HEK293 (cell line): ENCODE measurements at regions not wholly inside any gene's neighbourhood (a gene's known extent, or its start where the extent isn't known, plus 50 kb on each side); places are given as distances from the start of the nearest gene placed in this dataset.
A peak's percentile ranks its signal among the peaks of the same experiment; 100 is the strongest.

Experiments used
- CTCF ChIA-PET: fragments of 350-600 bp; formaldehyde crosslinking; extraction: SDS; loops from one replicate; lab custom pipeline; 2021; ENCODE audit warnings: antibody characterized with exemption; lab: Yijun Ruan, JAX
- POLR2A ChIA-PET: fragments of 300-600 bp; formaldehyde crosslinking; extraction: SDS; loops from one replicate; lab custom pipeline; 2020; ENCODE audit warnings: antibody characterized with exemption, inconsistent platforms; lab: Yijun Ruan, JAX
- H3K27ac ChIP-seq: fragments of 200-500 bp; sonication (Bioruptor generic); 2 replicates; pipeline ENCODE4 v1.5.1; 2014; ENCODE audit warnings: low read depth, low read length, control low read depth, inconsistent platforms; ENCODE audit errors: extremely low read depth
- H3K36me3 ChIP-seq, 2 experiments: fragments of 200-500 bp in 1 of 2; sonication (Bioruptor generic) in 1 of 2; 1 replicate in 1 of 2; 2 replicates in 1 of 2; pipeline ENCODE4 v1.5.1; 2014 to 2017; ENCODE audit warnings: inconsistent platforms in 2 of 2, low read length in 2 of 2; ENCODE audit not compliant: control insufficient read depth in 2 of 2, insufficient read depth in 1 of 2
- H3K4me1 ChIP-seq: fragments of 200-500 bp; sonication (Bioruptor generic); 2 replicates; pipeline ENCODE4 v1.5.1; 2014; ENCODE audit warnings: mild to moderate bottlenecking, low read length, inconsistent platforms; ENCODE audit not compliant: control insufficient read depth, insufficient read depth
- H3K4me3 ChIP-seq: 2 replicates; pipeline ENCODE4 v1.5.1; 2011; ENCODE audit warnings: low read depth, mild to moderate bottlenecking, control low read depth, low read length, moderate library complexity
- H3K9me3 ChIP-seq: fragments of 200-500 bp; sonication (Bioruptor generic); 2 replicates; pipeline ENCODE4 v1.5.1; 2014; ENCODE audit warnings: low read depth, low read length, inconsistent platforms; ENCODE audit not compliant: control insufficient read depth, insufficient read depth
- EGR2 ChIP-seq: fragments of 450-650 bp; formaldehyde crosslinking; IDR thresholded peaks from 2 replicates; pipeline ENCODE4 v1.5.1; 2016; ENCODE audit warnings: low read depth, missing biosample characterization, missing genetic modification characterization
- SETDB1 ChIP-seq: IDR thresholded peaks from one replicate; pipeline ENCODE4 v1.6.1; 2017; ENCODE audit warnings: mild to moderate bottlenecking, low read length, moderate library complexity, mixed read lengths; ENCODE audit not compliant: insufficient read length
- SP2 ChIP-seq: fragments of 450-650 bp; formaldehyde crosslinking; IDR thresholded peaks from 2 replicates; pipeline ENCODE4 v1.5.1; 2016; ENCODE audit warnings: missing biosample characterization, missing genetic modification characterization
- TRIM28 ChIP-seq: IDR thresholded peaks from 2 replicates; pipeline ENCODE4 v1.6.1; 2011; ENCODE audit warnings: low read length, control low read depth, borderline replicate concordance
- ZBTB20 ChIP-seq: fragments of 450-650 bp; formaldehyde crosslinking; IDR thresholded peaks from 2 replicates; pipeline ENCODE4 v1.5.1; 2016; ENCODE audit warnings: missing biosample characterization, missing genetic modification characterization
- ZBTB48 ChIP-seq: fragments of 450-650 bp; formaldehyde crosslinking; IDR thresholded peaks from 2 replicates; pipeline ENCODE4 v1.5.1; 2016; ENCODE audit warnings: missing biosample characterization, missing genetic modification characterization
- ZBTB8A ChIP-seq: fragments of 450-650 bp; formaldehyde crosslinking; IDR thresholded peaks from 2 replicates; pipeline ENCODE4 v1.5.1; 2016; ENCODE audit warnings: missing biosample characterization, missing genetic modification characterization
- ZFHX2 ChIP-seq: fragments of 450-650 bp; formaldehyde crosslinking; conservative IDR thresholded peaks from 2 replicates; pipeline ENCODE4 v1.5.1; 2016; ENCODE audit warnings: missing biosample characterization, missing genetic modification characterization
- ZNF112 ChIP-seq: fragments of 450-650 bp; formaldehyde crosslinking; IDR thresholded peaks from 2 replicates; pipeline ENCODE4 v1.5.0; 2017; ENCODE audit warnings: missing biosample characterization, missing genetic modification characterization
- ZNF404 ChIP-seq: fragments of 450-650 bp; formaldehyde crosslinking; IDR thresholded peaks from 2 replicates; pipeline ENCODE4 v1.5.1; 2017; ENCODE audit warnings: missing biosample characterization, missing genetic modification characterization
- ZNF510 ChIP-seq: fragments of 450-650 bp; formaldehyde crosslinking; IDR thresholded peaks from 2 replicates; pipeline ENCODE4 v1.5.1; 2018; ENCODE audit warnings: mild to moderate bottlenecking, missing genetic modification characterization, missing biosample characterization; ENCODE audit not compliant: insufficient replicate concordance
- ZNF521 ChIP-seq: fragments of 450-650 bp; formaldehyde crosslinking; IDR thresholded peaks from 2 replicates; pipeline ENCODE4 v1.5.1; 2017; ENCODE audit warnings: missing biosample characterization, mild to moderate bottlenecking, missing genetic modification characterization
- ZNF544 ChIP-seq: fragments of 450-650 bp; formaldehyde crosslinking; IDR thresholded peaks from 2 replicates; pipeline ENCODE4 v1.5.0; 2017; ENCODE audit warnings: missing biosample characterization, missing genetic modification characterization
- ZNF560 ChIP-seq: fragments of 450-650 bp; formaldehyde crosslinking; IDR thresholded peaks from 2 replicates; pipeline ENCODE4 v1.5.1; 2017; ENCODE audit warnings: missing biosample characterization, missing genetic modification characterization, borderline replicate concordance
- ZNF571 ChIP-seq: fragments of 450-650 bp; formaldehyde crosslinking; IDR thresholded peaks from 2 replicates; pipeline ENCODE4 v1.5.0; 2017; ENCODE audit warnings: missing biosample characterization, missing genetic modification characterization
- ZSCAN30 ChIP-seq: fragments of 450-650 bp; IDR thresholded peaks from 2 replicates; pipeline ENCODE4 v1.5.1; 2018; ENCODE audit warnings: missing biosample characterization, mild to moderate bottlenecking, missing genetic modification characterization, moderate library complexity
- TF ChIP-seq, protein P1 (sequence below): fragments of 450-650 bp; formaldehyde crosslinking; IDR thresholded peaks from 2 replicates; pipeline ENCODE4 v1.5.1; 2016; ENCODE audit warnings: missing biosample characterization, missing genetic modification characterization
- TF ChIP-seq, protein P2 (sequence below): fragments of 450-650 bp; formaldehyde crosslinking; IDR thresholded peaks from 2 replicates; pipeline ENCODE4 v1.5.1; 2016; ENCODE audit warnings: missing biosample characterization, missing genetic modification characterization

DNA sequence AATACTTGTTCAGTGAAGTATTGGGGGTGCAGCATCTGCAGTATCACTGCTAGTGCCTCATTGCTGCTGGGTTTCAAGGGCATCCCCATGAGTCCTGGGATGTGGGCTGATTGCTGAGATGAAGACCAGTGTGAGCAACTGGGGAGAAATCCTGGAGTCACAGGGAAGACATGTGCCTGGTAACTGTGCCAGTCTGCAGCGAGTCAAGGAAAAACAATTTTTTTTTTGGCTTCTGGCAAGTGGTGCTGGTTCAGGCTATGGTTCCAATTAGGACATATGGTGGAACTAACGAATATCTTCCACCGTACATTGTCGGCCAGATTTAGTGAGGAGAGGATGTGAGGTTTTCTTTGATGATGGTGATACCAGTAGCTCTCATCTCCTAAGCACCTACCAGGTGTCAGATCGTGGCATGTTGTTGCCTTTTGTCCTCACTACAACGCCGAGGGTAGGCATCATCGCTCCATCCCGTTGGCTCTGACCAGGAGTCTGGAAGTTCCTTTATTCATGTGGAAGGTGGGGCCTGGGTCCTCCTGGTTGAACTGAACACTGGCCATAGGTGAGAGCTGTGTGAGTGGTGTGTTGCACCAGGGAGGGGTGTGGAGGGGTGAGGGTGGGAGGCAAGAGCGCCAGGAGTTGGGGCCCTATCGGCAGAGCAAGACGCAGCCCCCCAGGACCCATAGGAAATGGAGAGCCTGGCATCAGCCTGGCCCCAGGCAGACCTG lies 118.0 kb upstream of the HS6ST1 start (continued):
- no peak for TF ChIP-seq ZSCAN30 (tag by site-specific recombination)
- TF ChIP-seq, protein P1, sequence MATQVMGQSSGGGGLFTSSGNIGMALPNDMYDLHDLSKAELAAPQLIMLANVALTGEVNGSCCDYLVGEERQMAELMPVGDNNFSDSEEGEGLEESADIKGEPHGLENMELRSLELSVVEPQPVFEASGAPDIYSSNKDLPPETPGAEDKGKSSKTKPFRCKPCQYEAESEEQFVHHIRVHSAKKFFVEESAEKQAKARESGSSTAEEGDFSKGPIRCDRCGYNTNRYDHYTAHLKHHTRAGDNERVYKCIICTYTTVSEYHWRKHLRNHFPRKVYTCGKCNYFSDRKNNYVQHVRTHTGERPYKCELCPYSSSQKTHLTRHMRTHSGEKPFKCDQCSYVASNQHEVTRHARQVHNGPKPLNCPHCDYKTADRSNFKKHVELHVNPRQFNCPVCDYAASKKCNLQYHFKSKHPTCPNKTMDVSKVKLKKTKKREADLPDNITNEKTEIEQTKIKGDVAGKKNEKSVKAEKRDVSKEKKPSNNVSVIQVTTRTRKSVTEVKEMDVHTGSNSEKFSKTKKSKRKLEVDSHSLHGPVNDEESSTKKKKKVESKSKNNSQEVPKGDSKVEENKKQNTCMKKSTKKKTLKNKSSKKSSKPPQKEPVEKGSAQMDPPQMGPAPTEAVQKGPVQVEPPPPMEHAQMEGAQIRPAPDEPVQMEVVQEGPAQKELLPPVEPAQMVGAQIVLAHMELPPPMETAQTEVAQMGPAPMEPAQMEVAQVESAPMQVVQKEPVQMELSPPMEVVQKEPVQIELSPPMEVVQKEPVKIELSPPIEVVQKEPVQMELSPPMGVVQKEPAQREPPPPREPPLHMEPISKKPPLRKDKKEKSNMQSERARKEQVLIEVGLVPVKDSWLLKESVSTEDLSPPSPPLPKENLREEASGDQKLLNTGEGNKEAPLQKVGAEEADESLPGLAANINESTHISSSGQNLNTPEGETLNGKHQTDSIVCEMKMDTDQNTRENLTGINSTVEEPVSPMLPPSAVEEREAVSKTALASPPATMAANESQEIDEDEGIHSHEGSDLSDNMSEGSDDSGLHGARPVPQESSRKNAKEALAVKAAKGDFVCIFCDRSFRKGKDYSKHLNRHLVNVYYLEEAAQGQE (tag by site-specific recombination): no peak
- TF ChIP-seq ZNF521: no peak
- TF ChIP-seq, protein P2, sequence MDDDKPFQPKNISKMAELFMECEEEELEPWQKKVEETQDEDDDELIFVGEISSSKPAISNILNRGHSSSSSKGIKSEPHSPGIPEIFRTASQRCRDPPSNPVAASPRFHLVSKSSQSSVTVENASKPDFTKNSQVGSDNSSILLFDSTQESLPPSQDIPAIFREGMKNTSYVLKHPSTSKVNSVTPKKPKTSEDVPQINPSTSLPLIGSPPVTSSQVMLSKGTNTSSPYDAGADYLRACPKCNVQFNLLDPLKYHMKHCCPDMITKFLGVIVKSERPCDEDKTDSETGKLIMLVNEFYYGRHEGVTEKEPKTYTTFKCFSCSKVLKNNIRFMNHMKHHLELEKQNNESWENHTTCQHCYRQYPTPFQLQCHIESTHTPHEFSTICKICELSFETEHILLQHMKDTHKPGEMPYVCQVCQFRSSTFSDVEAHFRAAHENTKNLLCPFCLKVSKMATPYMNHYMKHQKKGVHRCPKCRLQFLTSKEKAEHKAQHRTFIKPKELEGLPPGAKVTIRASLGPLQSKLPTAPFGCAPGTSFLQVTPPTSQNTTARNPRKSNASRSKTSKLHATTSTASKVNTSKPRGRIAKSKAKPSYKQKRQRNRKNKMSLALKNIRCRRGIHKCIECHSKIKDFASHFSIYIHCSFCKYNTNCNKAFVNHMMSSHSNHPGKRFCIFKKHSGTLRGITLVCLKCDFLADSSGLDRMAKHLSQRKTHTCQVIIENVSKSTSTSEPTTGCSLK (tag by site-specific recombination): no peak
- no peak for TF ChIP-seq ZNF112
- TF ChIP-seq ZBTB8A (tag by site-specific recombination): no peak
- no peak for TF ChIP-seq ZNF544

DNA sequence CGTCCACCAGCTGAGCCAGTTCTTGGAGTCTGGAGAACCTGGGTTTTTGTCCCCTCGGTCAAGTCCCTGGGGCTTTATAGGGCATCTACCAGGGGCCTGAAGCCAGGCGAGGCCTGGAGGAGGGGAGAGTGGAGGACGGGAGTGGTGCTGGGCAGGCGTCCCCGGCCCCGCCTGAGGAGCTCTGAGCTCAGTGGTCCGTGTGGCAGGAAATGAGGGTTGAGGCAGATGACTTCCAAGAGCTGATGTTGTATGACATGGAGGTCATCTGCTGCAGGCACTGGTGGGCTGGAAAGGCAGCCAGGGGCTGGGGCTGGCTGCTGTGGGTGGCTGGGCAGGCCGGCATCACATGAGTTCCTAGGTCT lies 118.5 kb upstream of the HS6ST1 start:
- no peaks in the 10 kb centered on the region for H3K36me3 ChIP-seq
- CTCF ChIA-PET: interaction anchor here (0.6 to 0.9 kb wide), 2 partner anchors 14 to 201 kb away, joined by 3 read pairs; no protein-coding TSS in a partner anchor
- POLR2A ChIA-PET: no interaction called here
- no peak overlapping the region for H3K27ac ChIP-seq
- H3K4me3 ChIP-seq: no peak overlapping the region
- H3K4me1 ChIP-seq: no peaks in the 10 kb centered on the region
- no peaks in the 10 kb centered on the region for H3K9me3 ChIP-seq
- TF ChIP-seq ZNF510 (tag by site-specific recombination): no peak
- TF ChIP-seq, all 188 proteins: peak for 0

DNA sequence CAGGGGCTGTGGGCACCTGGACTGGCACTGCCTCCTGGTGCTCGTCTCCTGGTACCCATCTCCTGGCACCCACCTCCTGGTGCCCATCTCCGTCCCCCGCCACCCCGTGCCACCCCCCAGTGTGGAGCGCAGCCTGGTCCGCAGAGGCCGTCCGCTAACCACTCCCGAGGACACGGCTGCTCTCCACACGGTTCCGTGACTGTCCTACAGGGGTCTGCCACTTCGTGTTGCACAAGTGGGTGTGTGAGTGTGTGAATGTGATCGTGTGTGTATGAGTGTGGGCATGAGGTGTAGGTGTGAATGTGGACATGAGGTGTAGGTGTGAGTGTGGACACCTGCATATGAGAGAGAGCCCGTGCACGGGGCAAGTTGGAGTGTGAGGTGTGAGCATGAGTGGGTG lies 119.4 kb upstream of the HS6ST1 start:
- POLR2A ChIA-PET: no interaction called here
- Histone ChIP-seq H3K4me3 (no peak overlapping the region), H3K9me3 (no peaks in the 10 kb centered on the region), H3K4me1 (no peaks in the 10 kb centered on the region), H3K27ac (no peak overlapping the region)
- no peak for TF ChIP-seq SP2 (tag by site-specific recombination)
- TF ChIP-seq SETDB1: no peak
- no peak for TF ChIP-seq ZNF571 (tag by site-specific recombination)
- TF ChIP-seq TRIM28: no peak
- no peak for TF ChIP-seq ZBTB20 (tag by site-specific recombination)
- TF ChIP-seq ZNF404 (tag by site-specific recombination): no peak
- peak; percentile 37; the same call in 1 of the 2 replicates for TF ChIP-seq EGR2 (tag by site-specific recombination)
- peak; percentile 56 for TF ChIP-seq ZFHX2 (tag by site-specific recombination)
- no peak for TF ChIP-seq ZNF560 (tag by site-specific recombination)
- TF ChIP-seq ZBTB48 (tag by site-specific recombination): no peak
- TF ChIP-seq, all 188 proteins: peak for 2
- no peaks in the 10 kb centered on the region for H3K36me3 ChIP-seq
- CTCF ChIA-PET: interaction anchor here (0.6 kb wide), 1 partner anchor 202 kb away, joined by 3 read pairs; no protein-coding TSS in a partner anchor
